ENCODE measurements at regions not wholly inside any gene's neighbourhood (a gene's known extent, or its start where the extent isn't known, plus 50 kb on each side); places are given as distances from the start of the nearest gene placed in this dataset.

DNA sequence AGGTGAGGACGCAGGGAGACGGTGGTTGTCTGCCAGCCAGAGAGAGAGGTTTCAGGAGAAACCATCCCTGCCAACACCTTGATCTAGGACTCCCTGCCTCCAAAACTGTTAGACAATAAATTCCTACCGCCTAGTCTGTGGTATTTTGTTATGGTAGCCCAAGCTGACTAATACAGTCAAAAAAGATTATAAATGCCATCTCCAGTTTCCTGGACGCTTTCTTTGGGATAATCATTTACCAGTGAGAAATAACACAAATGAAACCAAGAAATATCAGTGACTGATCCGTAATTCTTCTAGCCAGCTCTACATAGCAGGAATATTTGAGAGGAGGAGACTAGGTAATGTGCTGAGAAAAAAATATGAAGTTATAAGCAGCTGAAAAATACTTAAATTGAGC lies 707.8 kb upstream of the LMCD1 start:
- in situ Hi-C loops (cut with HindIII; ENCODE audit: low pct_ligation_motif_present, low sequenced_read_pairs): no loop called here
- H3K27me3 ChIP-seq (replicated peaks): no peaks in the 10 kb centered on the region
- no peaks in the 10 kb centered on the region for H3K36me3 ChIP-seq (replicated peaks)
- H3K4me3 ChIP-seq (ENCODE audit: low read depth, low read length): no peak overlapping the region
- no peak for DNase-seq
- TF ChIP-seq, protein P1, sequence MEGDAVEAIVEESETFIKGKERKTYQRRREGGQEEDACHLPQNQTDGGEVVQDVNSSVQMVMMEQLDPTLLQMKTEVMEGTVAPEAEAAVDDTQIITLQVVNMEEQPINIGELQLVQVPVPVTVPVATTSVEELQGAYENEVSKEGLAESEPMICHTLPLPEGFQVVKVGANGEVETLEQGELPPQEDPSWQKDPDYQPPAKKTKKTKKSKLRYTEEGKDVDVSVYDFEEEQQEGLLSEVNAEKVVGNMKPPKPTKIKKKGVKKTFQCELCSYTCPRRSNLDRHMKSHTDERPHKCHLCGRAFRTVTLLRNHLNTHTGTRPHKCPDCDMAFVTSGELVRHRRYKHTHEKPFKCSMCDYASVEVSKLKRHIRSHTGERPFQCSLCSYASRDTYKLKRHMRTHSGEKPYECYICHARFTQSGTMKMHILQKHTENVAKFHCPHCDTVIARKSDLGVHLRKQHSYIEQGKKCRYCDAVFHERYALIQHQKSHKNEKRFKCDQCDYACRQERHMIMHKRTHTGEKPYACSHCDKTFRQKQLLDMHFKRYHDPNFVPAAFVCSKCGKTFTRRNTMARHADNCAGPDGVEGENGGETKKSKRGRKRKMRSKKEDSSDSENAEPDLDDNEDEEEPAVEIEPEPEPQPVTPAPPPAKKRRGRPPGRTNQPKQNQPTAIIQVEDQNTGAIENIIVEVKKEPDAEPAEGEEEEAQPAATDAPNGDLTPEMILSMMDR (IDR thresholded peaks at IDR 0.05; ENCODE audit: low read depth, low read length, missing control alignments): no peak
- H3K27ac ChIP-seq: no peak overlapping the region

DNA sequence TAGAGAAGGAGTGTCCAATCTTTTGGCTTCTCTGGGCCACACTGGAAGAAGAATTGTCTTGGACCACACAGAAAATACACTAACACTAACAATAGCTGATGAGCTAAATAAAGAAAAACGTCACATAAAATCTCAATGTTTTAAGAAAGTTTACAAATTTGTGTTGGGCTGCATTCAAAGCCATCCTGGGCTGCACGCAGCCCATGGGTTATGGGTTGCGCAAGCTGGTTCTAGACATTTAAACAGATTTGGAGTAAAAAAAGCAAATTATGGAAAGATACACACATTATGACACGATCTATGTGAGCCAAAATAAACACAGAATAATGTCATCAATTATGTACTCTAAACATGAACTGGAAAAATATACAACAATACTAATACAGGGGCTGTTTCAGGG lies 703.3 kb upstream of the LMCD1 start:
- Histone ChIP-seq H3K27me3 (replicated peaks) (no peaks in the 10 kb centered on the region), H3K36me3 (replicated peaks) (no peaks in the 10 kb centered on the region), H3K4me3 (ENCODE audit: low read depth, low read length) (no peak overlapping the region), H3K27ac (no peak overlapping the region)
- in situ Hi-C loops (cut with HindIII; ENCODE audit: low pct_ligation_motif_present, low sequenced_read_pairs): no loop called here
- TF ChIP-seq, protein P1 (IDR thresholded peaks at IDR 0.05; ENCODE audit: low read depth, low read length, missing control alignments): no peak
- DNase-seq: no peak

DNA sequence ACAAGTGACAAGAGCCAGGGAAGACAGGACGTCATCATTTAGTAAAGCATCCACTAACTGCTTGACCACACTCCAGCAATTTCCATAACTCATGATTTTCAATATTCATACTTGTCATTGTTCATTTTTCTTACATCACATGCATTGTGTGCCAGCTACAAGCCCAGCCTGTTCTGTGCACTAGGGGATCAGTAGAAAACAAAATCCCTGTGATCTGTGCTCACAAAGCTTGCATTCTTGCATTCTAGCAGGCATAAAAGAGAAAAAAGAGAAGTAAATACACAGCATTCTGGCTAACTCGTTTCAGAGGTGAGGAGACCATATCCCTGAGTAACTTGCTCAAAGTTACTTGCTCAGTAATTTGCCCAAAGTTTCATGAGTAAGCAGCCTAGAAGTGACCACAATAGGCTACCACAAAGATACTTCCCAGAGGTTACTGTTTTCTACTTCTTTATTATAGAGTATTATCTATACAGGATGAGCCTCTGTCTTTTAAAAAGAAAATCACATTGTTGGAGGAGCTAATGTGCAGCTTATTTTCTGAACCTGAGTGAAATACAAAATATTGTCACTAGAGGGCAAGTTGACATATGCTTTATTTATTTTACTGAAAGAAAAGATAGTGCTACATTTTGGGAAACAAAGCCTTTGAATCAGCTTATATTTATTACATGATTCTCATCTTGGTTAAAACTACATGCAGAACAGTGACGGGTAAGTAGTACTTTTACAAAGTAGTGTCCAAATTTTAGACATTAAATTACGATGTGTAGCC lies 701.4 kb upstream of the LMCD1 start:
- Histone ChIP-seq H3K36me3 (replicated peaks) (no peaks in the 10 kb centered on the region), H3K27ac (no peak overlapping the region), H3K4me3 (ENCODE audit: low read depth, low read length) (no peak overlapping the region), H3K27me3 (replicated peaks) (no peaks in the 10 kb centered on the region)
- in situ Hi-C loops (cut with HindIII; ENCODE audit: low pct_ligation_motif_present, low sequenced_read_pairs): no loop called here
- DNase-seq: no peak
- TF ChIP-seq, protein P1 (IDR thresholded peaks at IDR 0.05; ENCODE audit: low read depth, low read length, missing control alignments): no peak

DNA sequence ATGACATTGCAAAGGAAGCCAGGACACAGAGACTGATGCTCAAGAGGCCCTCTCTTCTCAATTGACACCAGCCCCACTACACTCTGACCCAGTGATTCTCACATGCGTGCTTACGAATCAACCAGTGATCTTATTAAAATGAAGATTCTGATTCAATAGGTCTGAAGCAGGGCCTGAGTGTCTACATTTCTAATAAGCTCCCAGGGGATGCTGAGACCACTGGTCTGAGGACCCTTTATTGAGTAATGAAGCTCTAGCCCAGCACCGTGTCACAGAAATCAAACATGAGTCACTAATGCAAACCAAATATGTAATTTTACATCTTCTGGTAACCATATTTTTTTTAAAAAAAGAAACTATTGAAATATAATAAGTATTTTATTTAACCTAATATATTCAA lies 689.1 kb upstream of the LMCD1 start:
- Histone ChIP-seq H3K27ac (no peak overlapping the region), H3K36me3 (replicated peaks) (no peaks in the 10 kb centered on the region), H3K4me3 (ENCODE audit: low read depth, low read length) (no peak overlapping the region), H3K27me3 (replicated peaks) (no peaks in the 10 kb centered on the region)
- TF ChIP-seq, protein P1 (IDR thresholded peaks at IDR 0.05; ENCODE audit: low read depth, low read length, missing control alignments): no peak
- no peak for DNase-seq
- in situ Hi-C loops (cut with HindIII; ENCODE audit: low pct_ligation_motif_present, low sequenced_read_pairs): no loop called here

DNA sequence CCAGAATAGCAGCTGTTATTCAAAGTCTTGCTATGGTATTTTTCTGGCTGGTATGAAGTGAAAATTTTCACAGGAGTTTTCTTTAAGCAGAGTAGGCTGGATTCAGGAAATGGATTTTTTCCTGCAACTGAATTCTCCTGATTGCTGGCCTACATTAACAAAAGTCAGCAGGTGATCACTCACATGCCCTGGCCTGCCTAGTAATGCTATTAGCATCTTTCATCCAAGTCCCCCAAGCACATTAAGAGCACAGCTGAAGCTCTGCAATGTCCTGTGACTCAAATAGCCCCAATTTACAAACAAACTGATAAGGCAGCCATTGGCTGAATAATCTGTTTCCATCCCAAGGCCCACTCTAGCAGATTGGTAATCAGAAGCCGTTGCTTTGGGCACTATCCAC lies 688.3 kb upstream of the LMCD1 start:
- H3K27me3 ChIP-seq (replicated peaks): no peaks in the 10 kb centered on the region
- H3K36me3 ChIP-seq (replicated peaks): no peaks in the 10 kb centered on the region
- in situ Hi-C loops (cut with HindIII; ENCODE audit: low pct_ligation_motif_present, low sequenced_read_pairs): no loop called here
- no peak for DNase-seq
- H3K27ac ChIP-seq: no peak overlapping the region
- TF ChIP-seq, protein P1 (IDR thresholded peaks at IDR 0.05; ENCODE audit: low read depth, low read length, missing control alignments): no peak
- no peak overlapping the region for H3K4me3 ChIP-seq (ENCODE audit: low read depth, low read length)

DNA sequence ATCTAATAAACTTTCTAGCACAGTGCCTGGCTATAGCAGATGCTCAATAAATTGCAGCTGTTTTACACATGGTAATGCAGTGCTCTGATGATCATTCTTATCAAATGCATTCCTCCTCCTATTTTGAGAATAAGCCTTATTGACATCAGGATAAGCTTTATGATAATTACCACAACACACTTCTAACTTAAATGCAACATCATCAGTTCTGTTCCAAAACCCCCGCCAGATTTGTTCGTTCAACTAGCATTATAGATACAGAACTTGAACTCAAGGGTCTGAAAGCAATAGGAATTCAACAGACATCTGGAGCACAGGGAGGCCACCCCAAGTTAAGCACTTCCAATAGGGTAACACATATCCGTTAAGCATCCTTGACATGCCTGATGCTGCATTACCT lies 684.4 kb upstream of the LMCD1 start:
- H3K4me3 ChIP-seq (ENCODE audit: low read depth, low read length): no peak overlapping the region
- DNase-seq: no peak
- in situ Hi-C loops (cut with HindIII; ENCODE audit: low pct_ligation_motif_present, low sequenced_read_pairs): no loop called here
- no peaks in the 10 kb centered on the region for H3K27me3 ChIP-seq (replicated peaks)
- TF ChIP-seq, protein P1 (IDR thresholded peaks at IDR 0.05; ENCODE audit: low read depth, low read length, missing control alignments): no peak
- no peaks in the 10 kb centered on the region for H3K36me3 ChIP-seq (replicated peaks)
- H3K27ac ChIP-seq: no peak overlapping the region

Measured in brain microvascular endothelial cell (primary cell).